MM.1S (cell line): ENCODE measurements at regions not wholly inside any gene's neighbourhood (a gene's known extent, or its start where the extent isn't known, plus 50 kb on each side); places are given as distances from the start of the nearest gene placed in this dataset.

Experiments used
- DNase-seq: peaks from one replicate; pipeline ENCODE4 v3.0.0-alpha.2; 2015
- H2AFZ ChIP-seq: fragments of 300-600 bp; sonication (generic); 2 replicates; pipeline ENCODE4 v1.6.0; 2016; ENCODE audit warnings: antibody characterized with exemption, low read length
- H3F3A ChIP-seq: fragments of 300-600 bp; sonication (generic); 2 replicates; pipeline ENCODE4 v1.6.1; 2016; ENCODE audit warnings: mild to moderate bottlenecking, antibody characterized with exemption, low read length, moderate library complexity, mixed read lengths; ENCODE audit not compliant: insufficient read depth
- H3K27ac ChIP-seq: fragments of 300-600 bp; sonication (generic); 2 replicates; pipeline ENCODE4 v1.5.1; 2016; ENCODE audit warnings: mild to moderate bottlenecking, low read length
- H3K27me3 ChIP-seq: fragments of 300-600 bp; sonication (generic); replicated peaks from 2 replicates; pipeline ENCODE4 v1.6.0; 2016; ENCODE audit warnings: low read length; ENCODE audit not compliant: insufficient read depth
- H3K36me3 ChIP-seq: fragments of 300-600 bp; sonication (generic); replicated peaks from 2 replicates; pipeline ENCODE4 v1.6.1; 2016; ENCODE audit warnings: mild to moderate bottlenecking, low read length, mixed read lengths; ENCODE audit not compliant: insufficient read depth
- H3K4me1 ChIP-seq: fragments of 300-600 bp; sonication (generic); 2 replicates; pipeline ENCODE4 v1.6.1; 2016; ENCODE audit warnings: low read length, mixed read lengths
- H3K4me2 ChIP-seq: fragments of 300-600 bp; sonication (generic); 2 replicates; pipeline ENCODE4 v1.6.0; 2016; ENCODE audit warnings: low read depth, low read length
- H3K4me3 ChIP-seq: fragments of 300-600 bp; sonication (generic); 2 replicates; pipeline ENCODE4 v1.5.1; 2016; ENCODE audit warnings: low read length, mixed read lengths
- H3K79me2 ChIP-seq: fragments of 300-600 bp; sonication (generic); 2 replicates; pipeline ENCODE4 v1.6.1; 2016; ENCODE audit warnings: mixed run types, low read length, mixed read lengths
- H3K9ac ChIP-seq: fragments of 300-600 bp; sonication (generic); 2 replicates; pipeline ENCODE4 v1.6.1; 2016; ENCODE audit warnings: low read length, mixed read lengths
- H3K9me2 ChIP-seq: fragments of 300-600 bp; sonication (generic); replicated peaks from 2 replicates; pipeline ENCODE4 v1.6.1; 2016; ENCODE audit warnings: mild to moderate bottlenecking, low read length, mixed read lengths; ENCODE audit not compliant: insufficient read depth
- H3K9me3 ChIP-seq: fragments of 300-600 bp; sonication (generic); replicated peaks from 2 replicates; pipeline ENCODE4 v1.6.1; 2016; ENCODE audit warnings: mild to moderate bottlenecking, low read length, mixed read lengths; ENCODE audit not compliant: insufficient read depth
- H4K20me1 ChIP-seq: fragments of 300-600 bp; sonication (generic); 2 replicates; pipeline ENCODE4 v1.6.1; 2016; ENCODE audit warnings: mild to moderate bottlenecking, low read length, moderate library complexity, mixed read lengths; ENCODE audit not compliant: insufficient read depth
- CTCF ChIP-seq: fragments of 300-600 bp; sonication (generic); IDR thresholded peaks from 2 replicates; pipeline ENCODE4 v1.5.1; 2016; ENCODE audit warnings: antibody characterized with exemption, low read length, mixed read lengths
- EZH2 ChIP-seq: fragments of 300-600 bp; sonication (generic); optimal IDR thresholded peaks from 2 replicates; pipeline ENCODE3; 2017; ENCODE audit warnings: low read depth, mild to moderate bottlenecking, antibody characterized with exemption, low read length, mixed read lengths
- EZH2phosphoT487 ChIP-seq: fragments of 300-600 bp; sonication (generic); IDR thresholded peaks from 2 replicates; pipeline ENCODE4 v1.6.1; 2018; ENCODE audit warnings: antibody characterized with exemption, low read length

GRCh38 chrX:38886112-38886511 is 84.9 kb downstream of the MID1IP1 start:
- DNase-seq = no peak
- no peak for TF ChIP-seq EZH2
- no peaks in the 10 kb centered on the region for H4K20me1 ChIP-seq
- no peaks in the 10 kb centered on the region for H3K27me3 ChIP-seq
- no peaks in the 10 kb centered on the region for H3K79me2 ChIP-seq
- H3F3A ChIP-seq = no peaks in the 10 kb centered on the region
- H3K9me3 ChIP-seq = no peaks in the 10 kb centered on the region
- no peaks in the 10 kb centered on the region for H3K36me3 ChIP-seq
- no peak overlapping the region for H3K27ac ChIP-seq
- no peak overlapping the region for H3K9ac ChIP-seq
- H3K4me3 ChIP-seq = no peak overlapping the region
- H3K9me2 ChIP-seq = no peaks in the 10 kb centered on the region
- no peak overlapping the region for H2AFZ ChIP-seq
- H3K4me1 ChIP-seq = no peaks in the 10 kb centered on the region
- no peak overlapping the region for H3K4me2 ChIP-seq

- Histone ChIP-seq H2AFZ (no peak overlapping the region), H3K27me3 (no peaks in the 10 kb centered on the region), H3K4me1 (no peaks in the 10 kb centered on the region), H3K27ac (no peak overlapping the region), H3K9me2 (no peaks in the 10 kb centered on the region), H3K36me3 (no peaks in the 10 kb centered on the region), H3K4me3 (no peak overlapping the region), H3K4me2 (no peak overlapping the region), H3K9ac (no peak overlapping the region), H3K79me2 (no peaks in the 10 kb centered on the region), H3K9me3 (no peaks in the 10 kb centered on the region), H4K20me1 (no peaks in the 10 kb centered on the region), H3F3A (no peaks in the 10 kb centered on the region)
- no peak for TF ChIP-seq EZH2phosphoT487
- TF ChIP-seq EZH2 = no peak
- TF ChIP-seq CTCF = no peak
- no peak for DNase-seq
Measured at GRCh38 chrX:38887222-38887621, 86.0 kb downstream of the MID1IP1 start.

- DNase-seq = no peak
- no peaks in the 10 kb centered on the region for H3K4me1 ChIP-seq
- H3K9ac ChIP-seq = no peak overlapping the region
- no peak overlapping the region for H3K4me2 ChIP-seq
- no peaks in the 10 kb centered on the region for H3K9me3 ChIP-seq
- H3K27me3 ChIP-seq = no peaks in the 10 kb centered on the region
- no peak overlapping the region for H2AFZ ChIP-seq
- H3F3A ChIP-seq = no peaks in the 10 kb centered on the region
- H4K20me1 ChIP-seq = no peaks in the 10 kb centered on the region
- no peaks in the 10 kb centered on the region for H3K36me3 ChIP-seq
- no peak for TF ChIP-seq EZH2phosphoT487
- no peak for TF ChIP-seq CTCF
- no peak for TF ChIP-seq EZH2
- H3K4me3 ChIP-seq = no peak overlapping the region
- H3K9me2 ChIP-seq = no peaks in the 10 kb centered on the region
- H3K79me2 ChIP-seq = no peaks in the 10 kb centered on the region
- no peak overlapping the region for H3K27ac ChIP-seq
Measured at GRCh38 chrX:38890326-38890725, 89.1 kb downstream of the MID1IP1 start.

- no peak overlapping the region for H2AFZ ChIP-seq
- H3K27me3 ChIP-seq = no peaks in the 10 kb centered on the region
- H3K9me3 ChIP-seq = no peaks in the 10 kb centered on the region
- H3K9ac ChIP-seq = no peak overlapping the region
- DNase-seq = no peak
- no peaks in the 10 kb centered on the region for H3K4me1 ChIP-seq
- TF ChIP-seq EZH2phosphoT487 = no peak
- TF ChIP-seq CTCF = no peak
- no peak for TF ChIP-seq EZH2
- no peak overlapping the region for H3K27ac ChIP-seq
- H3K4me3 ChIP-seq = no peak overlapping the region
- H3K9me2 ChIP-seq = no peaks in the 10 kb centered on the region
- H3K79me2 ChIP-seq = no peaks in the 10 kb centered on the region
- H3K36me3 ChIP-seq = no peaks in the 10 kb centered on the region
- no peaks in the 10 kb centered on the region for H3F3A ChIP-seq
- no peaks in the 10 kb centered on the region for H4K20me1 ChIP-seq
- H3K4me2 ChIP-seq = no peak overlapping the region
Measured at GRCh38 chrX:38890963-38891362, 89.7 kb downstream of the MID1IP1 start.
